GM23338 (cell line): ENCODE measurements at regions not wholly inside any gene's neighbourhood (a gene's known extent, or its start where the extent isn't known, plus 50 kb on each side); places are given as distances from the start of the nearest gene placed in this dataset.

Source experiments
- EZH2 ChIP-seq: fragments of 200-600 bp; sonication (generic); IDR thresholded peaks from one replicate; pipeline ENCODE4 v1.8.0; 2017; ENCODE audit warnings: antibody characterized with exemption, mild to moderate bottlenecking, low read depth; ENCODE audit not compliant: unreplicated experiment
- EZH2phosphoT487 ChIP-seq: fragments of 200-600 bp; sonication (generic); IDR thresholded peaks from one replicate; pipeline ENCODE4 v1.8.1; 2018; ENCODE audit warnings: antibody characterized with exemption; ENCODE audit not compliant: unreplicated experiment
- JUNB ChIP-seq: IDR thresholded peaks from one replicate; pipeline ENCODE4 v1.6.1; 2016; ENCODE audit warnings: antibody characterized with exemption; ENCODE audit not compliant: unreplicated experiment
- POLR2AphosphoS5 ChIP-seq: IDR thresholded peaks from 2 replicates; pipeline ENCODE4 v1.6.1; 2016; ENCODE audit warnings: antibody characterized with exemption, low read depth
- STAT1 ChIP-seq: IDR thresholded peaks from one replicate; pipeline ENCODE4 v1.6.1; 2016; ENCODE audit warnings: antibody characterized with exemption; ENCODE audit not compliant: unreplicated experiment
- ZNF331 ChIP-seq: fragments of 250-450 bp; sonication (Bioruptor Pico); IDR thresholded peaks from 2 replicates; pipeline ENCODE4 v1.5.0; 2020; ENCODE audit warnings: low read depth, mild to moderate bottlenecking, moderate library complexity
- TF ChIP-seq, protein P1 (sequence below), 2 experiments: fragments of 200-600 bp in 1 of 2; sonication (generic) in 1 of 2; conservative IDR thresholded peaks; 2 replicates each; pipeline versions ENCODE4 v1.5.1 to v1.6.1; 2016 to 2017; ENCODE audit warnings: antibody characterized with exemption in 2 of 2, low read depth in 2 of 2, mild to moderate bottlenecking in 2 of 2, moderate library complexity in 1 of 2
- TF ChIP-seq, protein P2 (sequence below): IDR thresholded peaks from one replicate; pipeline ENCODE4 v1.6.1; 2018; ENCODE audit warnings: antibody characterized with exemption; ENCODE audit not compliant: unreplicated experiment
- TF ChIP-seq, protein P3 (sequence below): IDR thresholded peaks from 2 replicates; pipeline ENCODE4 v1.6.1; 2016; ENCODE audit warnings: antibody characterized with exemption

DNA sequence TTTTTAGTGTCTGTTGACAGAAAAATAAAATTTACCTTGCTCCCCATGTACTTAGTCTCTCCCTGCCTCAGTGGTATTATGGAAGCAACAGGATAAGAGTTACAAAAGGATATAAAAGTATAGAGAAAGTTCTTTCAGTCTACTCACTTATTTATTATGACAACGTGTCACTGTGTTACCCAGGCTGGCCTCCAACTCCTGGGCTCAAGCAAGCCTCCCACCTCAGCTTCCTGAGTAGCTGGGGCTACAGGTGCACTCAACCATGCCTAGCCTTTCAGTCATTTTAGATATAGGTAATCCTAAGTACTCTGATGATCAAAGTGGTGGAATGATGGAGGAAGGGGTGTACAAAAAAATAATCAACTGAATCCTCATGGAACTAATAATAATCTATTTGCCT lies 215.2 kb upstream of the MKLN1 start:
- TF ChIP-seq, protein P1, sequence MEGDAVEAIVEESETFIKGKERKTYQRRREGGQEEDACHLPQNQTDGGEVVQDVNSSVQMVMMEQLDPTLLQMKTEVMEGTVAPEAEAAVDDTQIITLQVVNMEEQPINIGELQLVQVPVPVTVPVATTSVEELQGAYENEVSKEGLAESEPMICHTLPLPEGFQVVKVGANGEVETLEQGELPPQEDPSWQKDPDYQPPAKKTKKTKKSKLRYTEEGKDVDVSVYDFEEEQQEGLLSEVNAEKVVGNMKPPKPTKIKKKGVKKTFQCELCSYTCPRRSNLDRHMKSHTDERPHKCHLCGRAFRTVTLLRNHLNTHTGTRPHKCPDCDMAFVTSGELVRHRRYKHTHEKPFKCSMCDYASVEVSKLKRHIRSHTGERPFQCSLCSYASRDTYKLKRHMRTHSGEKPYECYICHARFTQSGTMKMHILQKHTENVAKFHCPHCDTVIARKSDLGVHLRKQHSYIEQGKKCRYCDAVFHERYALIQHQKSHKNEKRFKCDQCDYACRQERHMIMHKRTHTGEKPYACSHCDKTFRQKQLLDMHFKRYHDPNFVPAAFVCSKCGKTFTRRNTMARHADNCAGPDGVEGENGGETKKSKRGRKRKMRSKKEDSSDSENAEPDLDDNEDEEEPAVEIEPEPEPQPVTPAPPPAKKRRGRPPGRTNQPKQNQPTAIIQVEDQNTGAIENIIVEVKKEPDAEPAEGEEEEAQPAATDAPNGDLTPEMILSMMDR (conservative IDR thresholded peaks at IDR 0.05; ENCODE audit: low read depth in 2 of 2) = no peak
- TF ChIP-seq EZH2 = no peak
- no peak for TF ChIP-seq JUNB
- TF ChIP-seq EZH2phosphoT487 = no peak
- TF ChIP-seq POLR2AphosphoS5 = no peak
- TF ChIP-seq, protein P2, sequence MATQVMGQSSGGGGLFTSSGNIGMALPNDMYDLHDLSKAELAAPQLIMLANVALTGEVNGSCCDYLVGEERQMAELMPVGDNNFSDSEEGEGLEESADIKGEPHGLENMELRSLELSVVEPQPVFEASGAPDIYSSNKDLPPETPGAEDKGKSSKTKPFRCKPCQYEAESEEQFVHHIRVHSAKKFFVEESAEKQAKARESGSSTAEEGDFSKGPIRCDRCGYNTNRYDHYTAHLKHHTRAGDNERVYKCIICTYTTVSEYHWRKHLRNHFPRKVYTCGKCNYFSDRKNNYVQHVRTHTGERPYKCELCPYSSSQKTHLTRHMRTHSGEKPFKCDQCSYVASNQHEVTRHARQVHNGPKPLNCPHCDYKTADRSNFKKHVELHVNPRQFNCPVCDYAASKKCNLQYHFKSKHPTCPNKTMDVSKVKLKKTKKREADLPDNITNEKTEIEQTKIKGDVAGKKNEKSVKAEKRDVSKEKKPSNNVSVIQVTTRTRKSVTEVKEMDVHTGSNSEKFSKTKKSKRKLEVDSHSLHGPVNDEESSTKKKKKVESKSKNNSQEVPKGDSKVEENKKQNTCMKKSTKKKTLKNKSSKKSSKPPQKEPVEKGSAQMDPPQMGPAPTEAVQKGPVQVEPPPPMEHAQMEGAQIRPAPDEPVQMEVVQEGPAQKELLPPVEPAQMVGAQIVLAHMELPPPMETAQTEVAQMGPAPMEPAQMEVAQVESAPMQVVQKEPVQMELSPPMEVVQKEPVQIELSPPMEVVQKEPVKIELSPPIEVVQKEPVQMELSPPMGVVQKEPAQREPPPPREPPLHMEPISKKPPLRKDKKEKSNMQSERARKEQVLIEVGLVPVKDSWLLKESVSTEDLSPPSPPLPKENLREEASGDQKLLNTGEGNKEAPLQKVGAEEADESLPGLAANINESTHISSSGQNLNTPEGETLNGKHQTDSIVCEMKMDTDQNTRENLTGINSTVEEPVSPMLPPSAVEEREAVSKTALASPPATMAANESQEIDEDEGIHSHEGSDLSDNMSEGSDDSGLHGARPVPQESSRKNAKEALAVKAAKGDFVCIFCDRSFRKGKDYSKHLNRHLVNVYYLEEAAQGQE = no peak
- TF ChIP-seq, protein P3, sequence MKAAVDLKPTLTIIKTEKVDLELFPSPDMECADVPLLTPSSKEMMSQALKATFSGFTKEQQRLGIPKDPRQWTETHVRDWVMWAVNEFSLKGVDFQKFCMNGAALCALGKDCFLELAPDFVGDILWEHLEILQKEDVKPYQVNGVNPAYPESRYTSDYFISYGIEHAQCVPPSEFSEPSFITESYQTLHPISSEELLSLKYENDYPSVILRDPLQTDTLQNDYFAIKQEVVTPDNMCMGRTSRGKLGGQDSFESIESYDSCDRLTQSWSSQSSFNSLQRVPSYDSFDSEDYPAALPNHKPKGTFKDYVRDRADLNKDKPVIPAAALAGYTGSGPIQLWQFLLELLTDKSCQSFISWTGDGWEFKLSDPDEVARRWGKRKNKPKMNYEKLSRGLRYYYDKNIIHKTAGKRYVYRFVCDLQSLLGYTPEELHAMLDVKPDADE = no peak
- no peak for TF ChIP-seq ZNF331 (CRISPR knock-in tag)
- no peak for TF ChIP-seq STAT1
